MCF 10A (cell line): ENCODE measurements at regions not wholly inside any gene's neighbourhood (a gene's known extent, or its start where the extent isn't known, plus 50 kb on each side); places are given as distances from the start of the nearest gene placed in this dataset.

Experiments
- BruUV-seq: library from RNA; stranded (reverse); fragments of 400-500 nt; replicated peaks from 2 replicates; lab custom pipeline; 2021; lab: Mats Ljungman, UMichigan
- CTCF ChIA-PET: fragments of 300-600 bp; sonication (Branson Sonifier 250); formaldehyde crosslinking; extraction: SDS; loops from one replicate; lab custom pipeline; 2021; ENCODE audit warnings: antibody characterized with exemption, inconsistent platforms; lab: Yijun Ruan, JAX
- POLR2A ChIA-PET: fragments of 300-600, 350-650 bp; sonication (Branson Sonifier 250); formaldehyde crosslinking; extraction: SDS; loops from one replicate; lab custom pipeline; 2020; ENCODE audit warnings: antibody characterized with exemption, inconsistent platforms; lab: Yijun Ruan, JAX
- DNase-seq: peaks from one replicate; pipeline ENCODE4 v3.0.0-alpha.2; 2018; ENCODE audit not compliant: unreplicated experiment
- H3K27ac Mint-ChIP-seq: one replicate; pipeline ENCODE4 v1.8.0; 2022; ENCODE audit warnings: mild to moderate bottlenecking, low read depth, mixed read lengths; ENCODE audit not compliant: unreplicated experiment
- H3K27me3 Mint-ChIP-seq: one replicate; pipeline ENCODE4 v1.8.0; 2022; ENCODE audit warnings: mixed read lengths; ENCODE audit not compliant: insufficient read depth, unreplicated experiment
- H3K36me3 Mint-ChIP-seq: one replicate; pipeline ENCODE4 v1.8.0; 2022; ENCODE audit warnings: mild to moderate bottlenecking, moderate library complexity, mixed read lengths; ENCODE audit not compliant: insufficient read depth, unreplicated experiment
- H3K4me1 Mint-ChIP-seq: one replicate; pipeline ENCODE4 v1.8.0; 2022; ENCODE audit warnings: mixed read lengths; ENCODE audit not compliant: insufficient read depth, unreplicated experiment
- H3K4me3 Mint-ChIP-seq: one replicate; pipeline ENCODE4 v1.8.0; 2022; ENCODE audit warnings: mild to moderate bottlenecking, moderate library complexity, mixed read lengths; ENCODE audit not compliant: unreplicated experiment
- H3K9me3 Mint-ChIP-seq: one replicate; pipeline ENCODE4 v1.8.0; 2022; ENCODE audit warnings: mixed read lengths; ENCODE audit not compliant: unreplicated experiment
- CTCF ChIP-seq: fragments of 200-600 bp; IDR thresholded peaks from one replicate; pipeline ENCODE4 v1.8.0; 2022; ENCODE audit warnings: antibody characterized with exemption, mild to moderate bottlenecking; ENCODE audit not compliant: unreplicated experiment
- intact Hi-C: fragments of 100-400 bp; cut with micrococcal nuclease; formaldehyde crosslinking; loops from 2 replicates; pipeline ENCODE4 v1.14.1; 2022

DNA sequence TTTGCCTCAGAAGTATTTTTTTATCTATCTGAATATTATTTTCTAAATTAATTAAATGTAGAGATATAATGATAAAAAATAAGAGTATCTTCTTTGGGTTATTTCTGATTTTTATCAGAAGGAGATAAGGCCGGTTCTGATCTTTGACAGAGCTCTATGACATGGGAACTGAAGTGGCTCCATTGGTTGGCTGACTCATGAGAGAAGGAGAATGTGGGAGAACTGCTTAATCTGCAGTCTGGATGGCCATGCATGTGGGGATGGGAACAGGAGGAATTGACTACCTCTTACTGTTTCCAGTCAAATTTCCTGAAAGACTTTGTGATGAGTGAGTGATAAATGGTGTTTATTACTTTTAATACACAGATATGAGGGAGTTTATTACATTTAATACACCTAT is 155.8 kb upstream of the ATP2B1 start:
- ChIA-PET POLR2A (interaction anchor here (0.8 kb wide), 1 partner anchor 155 kb away, joined by 3 read pairs; no protein-coding TSS in a partner anchor), CTCF (interaction anchor here (0.6 to 1.2 kb wide), 2 partner anchors 9 to 189 kb away, joined by 3 read pairs; no protein-coding TSS in a partner anchor)
- Mint-ChIP-seq H3K4me1 (no peaks in the 10 kb centered on the region), H3K27me3 (no peaks in the 10 kb centered on the region), H3K4me3 (no peak overlapping the region), H3K36me3 (no peaks in the 10 kb centered on the region), H3K9me3 (peaks cover 6% of the 10 kb centered on the region), H3K27ac (no peak overlapping the region)
- DNase-seq, result no peak
- intact Hi-C loops, result no loop called here
- BruUV-seq, result no TSS peak
- TF ChIP-seq CTCF, result no peak

DNA sequence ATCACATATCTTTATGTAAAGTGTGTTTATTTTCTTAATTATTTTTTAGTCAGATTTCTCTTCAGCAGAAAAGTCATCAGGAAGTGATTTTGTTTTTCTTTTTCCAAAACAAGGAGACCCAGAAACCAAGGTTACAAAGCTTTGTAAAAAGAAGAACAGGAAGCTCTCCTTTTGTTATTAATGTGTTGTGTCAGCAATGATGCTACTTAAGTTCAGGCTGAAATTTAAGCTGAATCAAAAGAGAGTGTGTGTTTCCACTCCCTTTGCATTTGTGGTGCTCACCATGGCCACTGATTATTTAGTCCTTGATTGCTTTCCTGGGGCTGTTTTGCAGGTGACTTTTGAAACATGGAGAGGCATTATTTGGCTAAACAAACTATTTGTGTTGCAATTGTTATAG is 155.3 kb upstream of the ATP2B1 start:
- Mint-ChIP-seq H3K9me3 (peaks cover 6% of the 10 kb centered on the region), H3K36me3 (no peaks in the 10 kb centered on the region), H3K27me3 (no peaks in the 10 kb centered on the region), H3K4me1 (no peaks in the 10 kb centered on the region), H3K4me3 (no peak overlapping the region), H3K27ac (no peak overlapping the region)
- ChIA-PET POLR2A (interaction anchor here (0.8 kb wide), 1 partner anchor 155 kb away, joined by 3 read pairs; no protein-coding TSS in a partner anchor), CTCF (interaction anchor here (1.2 kb wide), 1 partner anchor 10 kb away, joined by 3 read pairs; no protein-coding TSS in a partner anchor)
- no TSS peak for BruUV-seq
- no peak for DNase-seq
- no peak for TF ChIP-seq CTCF
- intact Hi-C loops, result no loop called here

- ChIA-PET CTCF (interaction anchor here (1.2 kb wide), 1 partner anchor 10 kb away, joined by 3 read pairs; no protein-coding TSS in a partner anchor), POLR2A (interaction anchor here (0.8 kb wide), 1 partner anchor 155 kb away, joined by 3 read pairs; no protein-coding TSS in a partner anchor)
- H3K9me3 Mint-ChIP-seq, result peaks cover 6% of the 10 kb centered on the region
- H3K4me1 Mint-ChIP-seq, result no peaks in the 10 kb centered on the region
- no peak overlapping the region for H3K4me3 Mint-ChIP-seq
- intact Hi-C loops, result no loop called here
- TF ChIP-seq CTCF, result no peak
- H3K27ac Mint-ChIP-seq, result no peak overlapping the region
- no peaks in the 10 kb centered on the region for H3K36me3 Mint-ChIP-seq
- DNase-seq, result no peak
- H3K27me3 Mint-ChIP-seq, result no peaks in the 10 kb centered on the region
- BruUV-seq, result no TSS peak
Measured at GRCh38 chr12:89863493-89863938, 154.9 kb upstream of the ATP2B1 start.

DNA sequence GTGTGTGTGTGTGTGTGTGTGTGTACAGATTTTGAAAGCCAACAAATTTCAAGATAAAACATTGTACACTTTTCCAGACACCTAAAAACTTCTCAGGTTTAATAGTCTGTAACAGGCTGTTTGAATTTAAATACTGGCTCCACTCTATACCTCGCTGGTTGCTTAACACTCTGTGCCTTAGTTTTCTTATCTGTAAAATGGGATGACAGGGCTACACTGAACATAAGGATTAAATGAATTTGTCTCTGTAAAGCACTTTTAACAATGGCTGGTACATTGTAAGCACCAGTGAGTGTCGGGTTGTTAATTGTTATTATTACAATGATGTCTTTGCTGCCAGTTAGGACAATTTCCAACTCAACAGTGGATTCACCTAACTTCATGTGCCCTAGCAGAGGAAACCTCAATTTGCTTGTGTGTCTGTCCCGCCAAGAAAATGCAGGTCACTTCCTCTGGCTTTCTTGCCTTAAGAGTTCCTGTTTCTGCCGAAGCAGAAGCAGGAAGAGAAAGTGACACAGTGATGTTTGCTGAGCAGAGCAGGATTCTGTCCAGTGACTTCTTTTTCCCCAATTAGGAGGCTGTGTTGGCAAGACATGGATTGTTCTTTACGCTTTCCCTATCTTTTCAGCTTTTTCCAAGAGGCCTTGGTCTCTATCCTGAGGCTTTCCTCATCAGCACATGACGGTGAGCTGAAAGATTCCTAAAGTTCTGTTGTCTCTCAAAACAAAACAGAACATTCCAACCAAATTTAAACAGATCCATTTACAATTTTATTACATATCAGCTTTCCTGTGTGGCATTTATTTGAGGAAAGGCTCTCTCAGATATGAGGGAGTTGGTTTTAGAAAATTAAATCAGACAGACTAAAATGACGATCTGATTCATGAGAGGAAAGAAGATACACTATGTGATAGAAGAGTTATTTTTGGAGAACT is 154.1 kb upstream of the ATP2B1 start:
- H3K4me3 Mint-ChIP-seq, result no peak overlapping the region
- H3K27ac Mint-ChIP-seq, result no peak overlapping the region
- peaks cover 6% of the 10 kb centered on the region for H3K9me3 Mint-ChIP-seq
- intact Hi-C loops, result no loop called here
- BruUV-seq, result no TSS peak
- H3K27me3 Mint-ChIP-seq, result no peaks in the 10 kb centered on the region
- DNase-seq, result no peak
- H3K36me3 Mint-ChIP-seq, result peaks cover 5% of the 10 kb centered on the region
- ChIA-PET POLR2A (no interaction called here), CTCF (interaction anchor here (1.2 kb wide), 1 partner anchor 11 kb away, joined by 3 read pairs; no protein-coding TSS in a partner anchor)
- H3K4me1 Mint-ChIP-seq, result no peaks in the 10 kb centered on the region
- TF ChIP-seq CTCF, result no peak
